Stimulated activated CD8-positive, alpha-beta memory T cell treated with anti-CD3 and anti-CD28 coated beads, Interleukin-12 subunit alpha, Interleukin-12 subunit beta, amount 100 ng/mL, for 1 hour (primary cell): ENCODE measurements at regions not wholly inside any gene's neighbourhood (a gene's known extent, or its start where the extent isn't known, plus 50 kb on each side); places are given as distances from the start of the nearest gene placed in this dataset.

Source experiments
- DNase-seq: peaks from one replicate; pipeline ENCODE4 v3.0.0-alpha.2; 2020; ENCODE audit warnings: low read depth

GRCh38 chr18:25873833-25874232 is 216.6 kb downstream of the SS18 start:
- no peak for DNase-seq

- DNase-seq = no peak
Measured at GRCh38 chr18:25866331-25866730, 224.1 kb downstream of the SS18 start.

GRCh38 chr18:25862881-25863600 is 227.4 kb downstream of the SS18 start:
- no peak for DNase-seq

GRCh38 chr18:25853691-25854433 is 236.6 kb downstream of the SS18 start:
- DNase-seq = no peak

GRCh38 chr18:25843791-25844190 is 246.6 kb downstream of the SS18 start:
- no peak for DNase-seq

- DNase-seq = no peak
Measured at GRCh38 chr18:25842665-25843064, 247.7 kb downstream of the SS18 start.

- DNase-seq = no peak
Measured at GRCh38 chr18:25834061-25834460, 256.4 kb downstream of the SS18 start.

- DNase-seq = no peak
Measured at GRCh38 chr18:25832001-25832604, 258.3 kb downstream of the SS18 start.

- no peak for DNase-seq
Measured at GRCh38 chr18:25831301-25831701, 259.1 kb downstream of the SS18 start.

GRCh38 chr18:25830787-25831186 is 259.6 kb downstream of the SS18 start:
- no peak for DNase-seq

- DNase-seq = no peak
Measured at GRCh38 chr18:25827961-25828561, 262.4 kb downstream of the SS18 start.

- no peak for DNase-seq
Measured at GRCh38 chr18:25827228-25827627, 263.2 kb downstream of the SS18 start.

GRCh38 chr18:25826823-25827222 is 263.6 kb downstream of the SS18 start:
- no peak for DNase-seq

- DNase-seq = no peak
Measured at GRCh38 chr18:25825979-25826776, 264.2 kb downstream of the SS18 start.

GRCh38 chr18:25825056-25825455 is 265.4 kb downstream of the SS18 start:
- no peak for DNase-seq

GRCh38 chr18:25819746-25820363 is 270.6 kb downstream of the SS18 start:
- no peak for DNase-seq

GRCh38 chr18:25818505-25818904 is 271.9 kb downstream of the SS18 start:
- DNase-seq = no peak

GRCh38 chr18:25817546-25818237 is 272.7 kb downstream of the SS18 start:
- no peak for DNase-seq

GRCh38 chr18:25815659-25816058 is 274.8 kb downstream of the SS18 start:
- no peak for DNase-seq

GRCh38 chr18:25814841-25815458 is 275.5 kb downstream of the SS18 start:
- no peak for DNase-seq
